ENCODE measurements at regions not wholly inside any gene's neighbourhood (a gene's known extent, or its start where the extent isn't known, plus 50 kb on each side); places are given as distances from the start of the nearest gene placed in this dataset.

GRCh38 chr3:86794361-86795065 is 196.4 kb downstream of the VGLL3 start:
- TF ChIP-seq CTCF (IDR thresholded peaks at IDR 0.05): no peak
- no peak for TF ChIP-seq POLR2AphosphoS5 (IDR thresholded peaks at IDR 0.05)
- no peak for TF ChIP-seq POLR2A (IDR thresholded peaks at IDR 0.05)
- no peak for TF ChIP-seq EP300 (IDR thresholded peaks at IDR 0.05)
